Stomach (tissue), 8 donors: ENCODE measurements at regions not wholly inside any gene's neighbourhood (a gene's known extent, or its start where the extent isn't known, plus 50 kb on each side); places are given as distances from the start of the nearest gene placed in this dataset.

Experiments
- DNase-seq, 2 donors: peaks; one replicate each; pipeline versions ENCODE4 v3.0.0 to v3.0.0-alpha.2; 2013 to 2019
- H3K27ac ChIP-seq, 5 donors: fragments of 200-600 bp in 4 of 5; sonication (generic) in 4 of 5; one replicate each; pipeline ENCODE4 v1.5.1; 2013 to 2019; ENCODE audit warnings: mild to moderate bottlenecking in 1 of 5, moderate library complexity in 1 of 5
- H3K27me3 ChIP-seq, 3 donors: fragments of 200-600 bp; sonication (generic); one replicate each; pipeline ENCODE4 v1.5.1; 2017 to 2019; ENCODE audit warnings: mixed run types in 1 of 3
- H3K36me3 ChIP-seq, 4 donors: fragments of 200-600 bp; sonication (generic); 1 replicate in 3 of 4; 2 replicates in 1 of 4; pipeline ENCODE4 v1.5.1; 2016 to 2019
- H3K4me1 ChIP-seq, 4 donors: fragments of 200-600 bp; sonication (generic); one replicate each; pipeline ENCODE4 v1.5.1; 2016 to 2019
- H3K4me3 ChIP-seq, 4 donors: fragments of 200-600 bp; sonication (generic) in 3 of 4; one replicate each; pipeline ENCODE4 v1.5.1; 2016 to 2019; ENCODE audit warnings: mild to moderate bottlenecking in 1 of 4
- H3K9me3 ChIP-seq, 4 donors: fragments of 200-600 bp; sonication (generic); one replicate each; pipeline ENCODE4 v1.5.1; 2016 to 2019
- CTCF ChIP-seq, 7 experiments: fragments of 450-650 bp in 4 of 7; fragments of 200-600 bp in 3 of 7; sonication (generic) in 3 of 7; IDR thresholded peaks; one replicate each; pipeline ENCODE4 v1.5.1; 2016 to 2019; ENCODE audit warnings: antibody characterized with exemption in 7 of 7, control low read depth in 2 of 7, mild to moderate bottlenecking in 1 of 7
- EP300 ChIP-seq: sonication (generic); formaldehyde crosslinking; IDR thresholded peaks from one replicate; pipeline ENCODE4 v1.6.1; 2017; ENCODE audit warnings: antibody characterized with exemption
- POLR2A ChIP-seq, 4 donors: fragments of 450-650 bp; IDR thresholded peaks; one replicate each; pipeline ENCODE4 v1.6.1; 2016; ENCODE audit warnings: antibody characterized with exemption in 4 of 4, control low read depth in 2 of 4, mild to moderate bottlenecking in 1 of 4, moderate library complexity in 1 of 4
- POLR2AphosphoS5 ChIP-seq, 3 donors: sonication (generic); formaldehyde crosslinking; IDR thresholded peaks; one replicate each; pipeline ENCODE4 v1.6.1; 2016; ENCODE audit warnings: antibody characterized with exemption in 3 of 3
- WGBS, 5 donors: extraction: QIAGEN DNeasy Blood & Tissue Kit in 3 of 5; methylation state at CpG; one replicate each; pipeline versions ENCODE4 v1.1.5 to v1.1.7; 2013 to 2018; 5-methylcytosine and 5-hydroxymethylcytosine counted together
- intact Hi-C: fragments of 100-400 bp; cut with DNase I; formaldehyde crosslinking; loops from one replicate; pipeline ENCODE4 v1.15.1; 2023; ENCODE audit warnings: low total_unique reads
- donor health status: healthy with polysubstance abuse.
- donor health status: Bipolar disorder and iron deficiency.
- donor health status: healthy.

GRCh38 chr16:8023326-8023725 lies 567.0 kb downstream of the TMEM114 start:
- intact Hi-C loops: no loop called here
- peaks cover 0 to 5% (median 0%) of the 10 kb centered on the region in 4 donors for H3K9me3 ChIP-seq
- 68 to 77% (median 74%) methylated on average over 3 of the region's 3 CpGs for WGBS, 5 donors
- no peak overlapping the region for H3K27ac ChIP-seq
- no peaks in the 10 kb centered on the region for H3K36me3 ChIP-seq
- TF ChIP-seq POLR2AphosphoS5 (IDR thresholded peaks at IDR 0.05) (no peak), EP300 (no peak), CTCF (IDR thresholded peaks at IDR 0.05) (no peak), POLR2A (IDR thresholded peaks at IDR 0.05) (no peak)
- no peaks in the 10 kb centered on the region for H3K27me3 ChIP-seq
- H3K4me3 ChIP-seq: no peak overlapping the region
- no peaks in the 10 kb centered on the region for H3K4me1 ChIP-seq
- DNase-seq: no peak

- 60 to 76% (median 65%) methylated on average over 10 of the region's 10 CpGs for WGBS, 5 donors
- Histone ChIP-seq H3K4me1 (no peaks in the 10 kb centered on the region), H3K27me3 (no peaks in the 10 kb centered on the region), H3K9me3 (peaks cover 0 to 10% (median 3%) of the 10 kb centered on the region in 4 donors), H3K36me3 (no peaks in the 10 kb centered on the region), H3K4me3 (no peak overlapping the region), H3K27ac (no peak overlapping the region)
- no peak for DNase-seq
- intact Hi-C loops: no loop called here
- no peak for TF ChIP-seq POLR2AphosphoS5 (IDR thresholded peaks at IDR 0.05)
- TF ChIP-seq EP300: no peak
- TF ChIP-seq CTCF (IDR thresholded peaks at IDR 0.05): no peak
- no peak for TF ChIP-seq POLR2A (IDR thresholded peaks at IDR 0.05)
These were observed 585.0 kb downstream of the TMEM114 start for GRCh38 chr16:8005096-8005860.

GRCh38 chr16:7998789-7999453 lies 591.4 kb downstream of the TMEM114 start:
- no peak for TF ChIP-seq POLR2A (IDR thresholded peaks at IDR 0.05)
- H3K4me1 ChIP-seq: no peaks in the 10 kb centered on the region
- peaks cover 0 to 6% (median 4%) of the 10 kb centered on the region in 4 donors for H3K9me3 ChIP-seq
- intact Hi-C loops: no loop called here
- no peaks in the 10 kb centered on the region for H3K36me3 ChIP-seq
- no peak overlapping the region for H3K27ac ChIP-seq
- DNase-seq: no peak
- H3K27me3 ChIP-seq: no peaks in the 10 kb centered on the region
- no peak overlapping the region for H3K4me3 ChIP-seq
- 81 to 91% (median 86%) methylated on average over 11 of the region's 11 CpGs for WGBS, 5 donors

GRCh38 chr16:7997966-7998365 lies 592.3 kb downstream of the TMEM114 start:
- intact Hi-C loops: no loop called here
- H3K27me3 ChIP-seq: no peaks in the 10 kb centered on the region
- H3K9me3 ChIP-seq: peaks cover 0 to 6% (median 4%) of the 10 kb centered on the region in 4 donors
- H3K4me3 ChIP-seq: no peak overlapping the region
- no peaks in the 10 kb centered on the region for H3K36me3 ChIP-seq
- no peak for DNase-seq
- H3K27ac ChIP-seq: no peak overlapping the region
- TF ChIP-seq EP300 (no peak), POLR2AphosphoS5 (IDR thresholded peaks at IDR 0.05) (no peak), POLR2A (IDR thresholded peaks at IDR 0.05) (no peak), CTCF (IDR thresholded peaks at IDR 0.05) (no peak)
- 72 to 88% (median 76%) methylated on average over 4 of the region's 4 CpGs for WGBS, 5 donors
- H3K4me1 ChIP-seq: no peaks in the 10 kb centered on the region

- Histone ChIP-seq H3K9me3 (no peaks in the 10 kb centered on the region), H3K4me1 (peaks cover 0 to 12% (median 0%) of the 10 kb centered on the region in 4 donors), H3K27me3 (no peaks in the 10 kb centered on the region), H3K36me3 (no peaks in the 10 kb centered on the region), H3K27ac (peak overlapping the region in 1 of 5 donors; percentile 14), H3K4me3 (no peak overlapping the region)
- no peak for TF ChIP-seq CTCF (IDR thresholded peaks at IDR 0.05)
- TF ChIP-seq POLR2A (IDR thresholded peaks at IDR 0.05): no peak
- TF ChIP-seq POLR2AphosphoS5 (IDR thresholded peaks at IDR 0.05): no peak
- TF ChIP-seq EP300: no peak
- intact Hi-C loops: no loop called here
- peak in 1 of 2 donors; percentile 27 for DNase-seq
- WGBS, 5 donors: 18 to 37% (median 27%) methylated on average over 3 of the region's 3 CpGs
These were observed 597.7 kb downstream of the TMEM114 start for GRCh38 chr16:7992616-7993015.
